ENCODE measurements at regions not wholly inside any gene's neighbourhood (a gene's known extent, or its start where the extent isn't known, plus 50 kb on each side); places are given as distances from the start of the nearest gene placed in this dataset.

DNA sequence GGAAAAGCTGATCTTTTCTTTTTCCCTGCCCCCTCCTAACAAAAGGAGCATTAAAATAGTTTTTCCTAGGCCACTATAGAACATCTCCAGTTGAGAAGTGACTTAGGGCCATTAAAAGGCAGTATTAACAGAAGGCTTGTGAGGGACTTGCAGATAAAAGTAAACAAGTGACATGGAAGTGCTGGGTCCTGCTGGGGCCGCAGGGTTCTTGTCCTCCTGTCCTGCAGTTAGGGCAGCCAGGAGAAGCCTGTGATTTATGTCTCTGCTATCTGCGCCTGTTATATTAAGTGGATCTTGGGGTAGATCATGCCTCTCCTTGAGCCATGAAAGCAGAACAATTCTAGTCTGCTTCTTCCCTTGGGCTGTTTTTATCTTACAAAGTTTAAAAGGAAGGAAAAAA, 271.4 kb upstream of the C11orf87 start:
- TF ChIP-seq, protein P1, sequence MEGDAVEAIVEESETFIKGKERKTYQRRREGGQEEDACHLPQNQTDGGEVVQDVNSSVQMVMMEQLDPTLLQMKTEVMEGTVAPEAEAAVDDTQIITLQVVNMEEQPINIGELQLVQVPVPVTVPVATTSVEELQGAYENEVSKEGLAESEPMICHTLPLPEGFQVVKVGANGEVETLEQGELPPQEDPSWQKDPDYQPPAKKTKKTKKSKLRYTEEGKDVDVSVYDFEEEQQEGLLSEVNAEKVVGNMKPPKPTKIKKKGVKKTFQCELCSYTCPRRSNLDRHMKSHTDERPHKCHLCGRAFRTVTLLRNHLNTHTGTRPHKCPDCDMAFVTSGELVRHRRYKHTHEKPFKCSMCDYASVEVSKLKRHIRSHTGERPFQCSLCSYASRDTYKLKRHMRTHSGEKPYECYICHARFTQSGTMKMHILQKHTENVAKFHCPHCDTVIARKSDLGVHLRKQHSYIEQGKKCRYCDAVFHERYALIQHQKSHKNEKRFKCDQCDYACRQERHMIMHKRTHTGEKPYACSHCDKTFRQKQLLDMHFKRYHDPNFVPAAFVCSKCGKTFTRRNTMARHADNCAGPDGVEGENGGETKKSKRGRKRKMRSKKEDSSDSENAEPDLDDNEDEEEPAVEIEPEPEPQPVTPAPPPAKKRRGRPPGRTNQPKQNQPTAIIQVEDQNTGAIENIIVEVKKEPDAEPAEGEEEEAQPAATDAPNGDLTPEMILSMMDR (IDR thresholded peaks at IDR 0.05) = no peak
- Mint-ChIP-seq H3K9me3 (ENCODE audit: low read depth) (peaks cover 5% of the 10 kb centered on the region), H3K27ac (ENCODE audit: unreplicated experiment) (no peak overlapping the region), H3K4me3 (ENCODE audit: unreplicated experiment) (no peak overlapping the region), H3K36me3 (ENCODE audit: low read depth) (peaks cover 3% of the 10 kb centered on the region), H3K27me3 (ENCODE audit: low read depth) (peaks cover 2% of the 10 kb centered on the region), H3K4me1 (ENCODE audit: low read depth) (no peaks in the 10 kb centered on the region)
- DNase-seq (ENCODE audit: low spot score) = no peak

DNA sequence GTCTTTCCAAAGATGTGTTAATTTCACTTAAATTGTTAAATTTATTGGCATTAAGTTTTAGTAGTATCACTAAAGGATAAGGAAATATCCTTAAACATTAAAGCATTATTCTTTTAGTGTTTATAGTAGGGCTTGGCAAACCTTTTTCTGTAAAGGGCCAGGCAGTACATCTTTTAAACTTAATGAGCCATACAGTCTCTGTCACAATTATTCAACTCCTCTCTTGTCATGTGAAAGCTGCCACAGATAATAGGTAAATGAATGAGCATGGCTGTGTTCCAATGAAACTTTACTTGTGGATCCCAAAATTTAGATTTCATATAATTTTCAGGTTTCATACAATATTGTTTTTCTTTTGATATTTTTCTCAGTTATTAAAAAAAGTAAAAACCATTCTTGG, 268.2 kb upstream of the C11orf87 start:
- TF ChIP-seq, protein P1 (IDR thresholded peaks at IDR 0.05) = no peak
- no peak overlapping the region for H3K4me3 Mint-ChIP-seq (ENCODE audit: unreplicated experiment)

DNA sequence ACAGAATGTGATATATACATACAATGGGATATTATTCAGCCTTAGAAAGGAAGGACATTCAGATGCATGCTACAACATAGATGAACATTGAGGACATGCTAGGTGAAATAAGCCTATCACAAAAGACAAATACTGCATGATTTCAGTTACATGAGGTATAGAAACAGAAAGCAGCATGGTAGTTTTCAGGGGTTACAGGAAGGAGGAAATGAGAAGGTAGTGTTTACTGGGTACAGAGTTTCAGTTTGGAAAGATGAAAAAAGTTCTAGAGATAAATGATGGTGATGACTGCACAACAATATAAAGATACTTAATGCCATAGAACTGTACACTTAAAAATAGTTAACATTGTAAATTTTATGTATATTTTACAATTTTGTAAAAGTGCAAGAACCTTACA, 266.7 kb upstream of the C11orf87 start:
- H3K27ac Mint-ChIP-seq (ENCODE audit: unreplicated experiment) = no peak overlapping the region
- H3K9me3 Mint-ChIP-seq (ENCODE audit: low read depth) = peaks cover 18% of the 10 kb centered on the region
- TF ChIP-seq, protein P1 (IDR thresholded peaks at IDR 0.05) = no peak
- peaks cover 2% of the 10 kb centered on the region for H3K27me3 Mint-ChIP-seq (ENCODE audit: low read depth)
- H3K4me1 Mint-ChIP-seq (ENCODE audit: low read depth) = no peaks in the 10 kb centered on the region
- DNase-seq (ENCODE audit: low spot score) = no peak
- H3K4me3 Mint-ChIP-seq (ENCODE audit: unreplicated experiment) = no peak overlapping the region
- H3K36me3 Mint-ChIP-seq (ENCODE audit: low read depth) = peaks cover 7% of the 10 kb centered on the region

More for the DNA sequence above, 268.2 kb upstream of the C11orf87 start:
- DNase-seq (ENCODE audit: low spot score) = no peak
- Mint-ChIP-seq H3K4me1 (ENCODE audit: low read depth) (no peaks in the 10 kb centered on the region), H3K9me3 (ENCODE audit: low read depth) (peaks cover 14% of the 10 kb centered on the region), H3K36me3 (ENCODE audit: low read depth) (peaks cover 5% of the 10 kb centered on the region), H3K27me3 (ENCODE audit: low read depth) (peaks cover 2% of the 10 kb centered on the region), H3K27ac (ENCODE audit: unreplicated experiment) (no peak overlapping the region)

GRCh38 chr11:109165035-109165434, 257.0 kb upstream of the C11orf87 start:
- peaks cover 6% of the 10 kb centered on the region for H3K9me3 Mint-ChIP-seq (ENCODE audit: low read depth)
- H3K27ac Mint-ChIP-seq (ENCODE audit: unreplicated experiment) = no peak overlapping the region
- no peaks in the 10 kb centered on the region for H3K4me1 Mint-ChIP-seq (ENCODE audit: low read depth)
- H3K27me3 Mint-ChIP-seq (ENCODE audit: low read depth) = no peaks in the 10 kb centered on the region
- H3K4me3 Mint-ChIP-seq (ENCODE audit: unreplicated experiment) = no peak overlapping the region
- no peak for DNase-seq (ENCODE audit: low spot score)
- TF ChIP-seq, protein P1 (IDR thresholded peaks at IDR 0.05) = no peak
- peaks cover 2% of the 10 kb centered on the region for H3K36me3 Mint-ChIP-seq (ENCODE audit: low read depth)

- H3K4me1 Mint-ChIP-seq (ENCODE audit: low read depth) = no peaks in the 10 kb centered on the region
- no peak overlapping the region for H3K4me3 Mint-ChIP-seq (ENCODE audit: unreplicated experiment)
- no peak for DNase-seq (ENCODE audit: low spot score)
- no peaks in the 10 kb centered on the region for H3K36me3 Mint-ChIP-seq (ENCODE audit: low read depth)
- no peak overlapping the region for H3K27ac Mint-ChIP-seq (ENCODE audit: unreplicated experiment)
- no peaks in the 10 kb centered on the region for H3K9me3 Mint-ChIP-seq (ENCODE audit: low read depth)
- no peaks in the 10 kb centered on the region for H3K27me3 Mint-ChIP-seq (ENCODE audit: low read depth)
- TF ChIP-seq, protein P1 (IDR thresholded peaks at IDR 0.05) = no peak
These were observed 255.5 kb upstream of the C11orf87 start for GRCh38 chr11:109166441-109166840.
